K562 (cell line): ENCODE measurements at regions not wholly inside any gene's neighbourhood (a gene's known extent, or its start where the extent isn't known, plus 50 kb on each side); places are given as distances from the start of the nearest gene placed in this dataset.
A peak's percentile ranks its signal among the peaks of the same experiment; 100 is the strongest.

Experiments
- ATAC-seq: fragments of 200-7000 bp; cut with Tn5 transposase; 3 replicates; pipeline ENCODE4 v1.9.1; 2020; ENCODE audit warnings: moderate library complexity
- BruUV-seq: library from RNA; stranded (reverse); fragments of 400-500 nt; replicated peaks from 2 replicates; lab custom pipeline; 2021; lab: Mats Ljungman, UMichigan
- CTCF ChIA-PET: fragments of 300-600 bp; formaldehyde crosslinking; extraction: SDS; loops from one replicate; lab custom pipeline; 2021; ENCODE audit warnings: low intra/inter-chr PET ratio; lab: Yijun Ruan, JAX
- POLR2A ChIA-PET: fragments of 300-600, 350-650 bp; sonication (Branson Sonifier 250); formaldehyde crosslinking; extraction: SDS; loops from one replicate; lab custom pipeline; 2021; ENCODE audit warnings: antibody characterized with exemption, inconsistent platforms; lab: Yijun Ruan, JAX
- DNase-seq, 4 experiments: peaks; one replicate each; pipeline versions ENCODE4 v3.0.0 to v3.0.0-alpha.2; 2011 to 2018; ENCODE audit warnings: low spot score in 3 of 4, mixed read lengths in 3 of 4; ENCODE audit errors: extremely low read depth in 1 of 4
- FAIRE-seq: peaks from 2 replicates; lab custom pipeline; 2011; peaks lifted over from hg19 to GRCh38; lab: Jason Lieb, UNC
- H2AFZ ChIP-seq: 2 replicates; pipeline ENCODE4 v1.6.0; 2011; ENCODE audit warnings: low read depth, low read length, control low read depth, inconsistent platforms
- H3K27ac ChIP-seq: fragments of 200-600 bp; 3 replicates; pipeline ENCODE4 v1.8.0; 2011; ENCODE audit warnings: low read depth, mild to moderate bottlenecking, control low read depth, inconsistent platforms, low read length, moderate library complexity, mixed read lengths; ENCODE audit errors: extremely low read depth
- H3K27me3 ChIP-seq, 2 experiments: fragments of 300-600 bp in 1 of 2; 2 replicates in 1 of 2; 3 replicates in 1 of 2; pipeline versions ENCODE4 v1.6.0 to v1.8.0; 2011; ENCODE audit warnings: inconsistent platforms in 2 of 2, low read length in 2 of 2, mild to moderate bottlenecking in 1 of 2, mixed read lengths in 1 of 2, moderate library complexity in 1 of 2; ENCODE audit not compliant: control insufficient read depth in 2 of 2, insufficient read depth in 2 of 2
- H3K36me3 ChIP-seq: fragments of 300-600 bp; 3 replicates; pipeline ENCODE4 v1.8.0; 2011; ENCODE audit warnings: mild to moderate bottlenecking, low read length, inconsistent platforms; ENCODE audit not compliant: control insufficient read depth, insufficient read depth
- H3K4me1 ChIP-seq, 2 experiments: fragments of 200-600 bp in 1 of 2; replicated peaks in 1 of 2; 2 replicates in 1 of 2; 3 replicates in 1 of 2; pipeline versions ENCODE4 v1.5.1 to v1.8.0; 2011; ENCODE audit warnings: inconsistent platforms in 2 of 2, low read length in 2 of 2, mild to moderate bottlenecking in 1 of 2, mixed read lengths in 1 of 2, moderate library complexity in 1 of 2; ENCODE audit not compliant: control insufficient read depth in 2 of 2, insufficient read depth in 2 of 2
- H3K4me2 ChIP-seq: 2 replicates; pipeline ENCODE4 v1.6.1; 2011; ENCODE audit warnings: low read length, control low read depth, inconsistent platforms, mixed read lengths; ENCODE audit not compliant: insufficient read depth
- H3K4me3 ChIP-seq: fragments of 200-600 bp; sonication (generic), shearing (Covaris generic); 2 replicates; pipeline ENCODE4 v1.5.1; 2016; ENCODE audit warnings: control low read depth, inconsistent platforms
- H3K79me2 ChIP-seq: fragments of 200-600 bp; 3 replicates; pipeline ENCODE4 v1.8.0; 2011; ENCODE audit warnings: low read length, inconsistent platforms; ENCODE audit not compliant: control insufficient read depth, insufficient read depth
- H3K9ac ChIP-seq, 2 experiments: 2 replicates each; pipeline versions ENCODE4 v1.6.0 to v1.6.1; 2011; ENCODE audit warnings: low read depth in 2 of 2, low read length in 2 of 2, control low read depth in 1 of 2, inconsistent platforms in 1 of 2, mild to moderate bottlenecking in 1 of 2, mixed read lengths in 1 of 2; ENCODE audit not compliant: insufficient read depth in 1 of 2
- H3K9me1 ChIP-seq: one replicate; pipeline ENCODE4 v1.6.0; 2011; ENCODE audit warnings: inconsistent platforms, mild to moderate bottlenecking, low read length, moderate library complexity; ENCODE audit not compliant: control insufficient read depth, insufficient read depth
- H3K9me3 ChIP-seq: replicated peaks from 2 replicates; pipeline ENCODE4 v1.5.1; 2011; ENCODE audit warnings: low read depth, low read length, inconsistent platforms; ENCODE audit not compliant: control insufficient read depth, insufficient read depth
- H4K20me1 ChIP-seq: replicated peaks from 2 replicates; pipeline ENCODE4 v1.6.1; 2011; ENCODE audit warnings: low read length, inconsistent platforms, mixed read lengths; ENCODE audit not compliant: control insufficient read depth, insufficient read depth
- ARHGAP35 ChIP-seq: fragments of 450-650 bp; IDR thresholded peaks from 2 replicates; pipeline ENCODE4 v1.6.1; 2018; ENCODE audit not compliant: partially characterized antibody
- BRCA1 ChIP-seq, 2 experiments: fragments of 450-650 bp in 1 of 2; sonication (generic) in 1 of 2; formaldehyde crosslinking in 1 of 2; IDR thresholded peaks; 2 replicates each; pipeline versions ENCODE4 v1.5.0 to v1.6.1; 2017 to 2020; ENCODE audit warnings: mild to moderate bottlenecking in 1 of 2, missing genetic modification reagents in 1 of 2
- BRF1 ChIP-seq: IDR thresholded peaks from 3 replicates; pipeline ENCODE4 v1.6.1; 2011; ENCODE audit warnings: borderline replicate concordance, mild to moderate bottlenecking; ENCODE audit not compliant: insufficient read length; ENCODE audit errors: extremely low read depth
- ELF1 ChIP-seq: fragments of 200-800 bp; sonication (Bioruptor generic); IDR thresholded peaks from 2 replicates; pipeline ENCODE4 v1.6.1; 2016; ENCODE audit warnings: missing genetic modification characterization, missing compliant biosample characterization
- EP300 ChIP-seq: IDR thresholded peaks from 2 replicates; pipeline ENCODE4 v1.6.1; 2012; ENCODE audit warnings: low read length, improper control_type of control experiment
- HINFP ChIP-seq: fragments of 450-650 bp; conservative IDR thresholded peaks from 2 replicates; pipeline ENCODE4 v1.6.1; 2016; ENCODE audit warnings: missing genetic modification characterization, low read depth, mild to moderate bottlenecking, control low read depth, missing compliant biosample characterization
- HLTF ChIP-seq: fragments of 450-650 bp; IDR thresholded peaks from 2 replicates; pipeline ENCODE4 v1.6.1; 2016
- KLF1 ChIP-seq: fragments of 450-650 bp; IDR thresholded peaks from 2 replicates; pipeline ENCODE4 v1.6.1; 2016; ENCODE audit warnings: missing genetic modification characterization, missing compliant biosample characterization
- NCOA4 ChIP-seq: fragments of 450-650 bp; IDR thresholded peaks from 2 replicates; pipeline ENCODE4 v1.6.1; 2018; ENCODE audit warnings: mild to moderate bottlenecking; ENCODE audit not compliant: partially characterized antibody
- PRPF4 ChIP-seq: fragments of 200-400 bp; formaldehyde crosslinking; IDR thresholded peaks from one replicate; pipeline ENCODE4 v1.6.1; 2017; ENCODE audit warnings: low read length, low read depth, mild to moderate bottlenecking; ENCODE audit not compliant: insufficient read depth, poor library complexity, severe bottlenecking
- RCOR1 ChIP-seq, 2 experiments: IDR thresholded peaks; 2 replicates each; pipeline ENCODE4 v1.6.1; 2012; ENCODE audit warnings: low read depth in 2 of 2, low read length in 2 of 2, borderline replicate concordance in 1 of 2, improper control_type of control experiment in 1 of 2
- TAF9B ChIP-seq: fragments of 450-650 bp; IDR thresholded peaks from 2 replicates; pipeline ENCODE4 v1.6.1; 2018; ENCODE audit warnings: mild to moderate bottlenecking; ENCODE audit not compliant: partially characterized antibody
- YBX1 ChIP-seq: fragments of 450-650 bp; IDR thresholded peaks from 2 replicates; pipeline ENCODE4 v1.7.1; 2016; ENCODE audit warnings: mild to moderate bottlenecking
- ZNF263 ChIP-seq: sonication (generic); formaldehyde crosslinking; IDR thresholded peaks from 2 replicates; pipeline ENCODE4 v1.8.0; 2022; ENCODE audit warnings: mild to moderate bottlenecking, missing genetic modification reagents, borderline replicate concordance
- ZNF280A ChIP-seq: fragments of 450-650 bp; IDR thresholded peaks from 2 replicates; pipeline ENCODE4 v1.6.1; 2018; ENCODE audit warnings: mild to moderate bottlenecking, low read depth; ENCODE audit not compliant: partially characterized antibody
- WGBS: fragments of 100-300 bp; shearing (Covaris generic); methylation state at CpG from one replicate; pipeline ENCODE4 v1.1.6; 2016; ENCODE audit warnings: low coverage, mixed read lengths; ENCODE audit not compliant: insufficient coverage; ENCODE audit errors: missing lambda C conversion rate; 5-methylcytosine and 5-hydroxymethylcytosine counted together
- in situ Hi-C: fragments of 300-500 bp; cut with MboI; formaldehyde crosslinking; loops from 4 replicates; pipeline ENCODE4 v1.15.0; 2018; ENCODE audit warnings: inconsistent platforms, mixed read lengths
- intact Hi-C: fragments of 100-400 bp; cut with micrococcal nuclease; formaldehyde crosslinking; loops from 2 replicates; pipeline ENCODE4 v1.14.2; 2022
- TF ChIP-seq, protein P1 (sequence below): sonication (generic); formaldehyde crosslinking; IDR thresholded peaks from 2 replicates; pipeline ENCODE4 v1.8.0; 2022; ENCODE audit warnings: missing genetic modification reagents, mild to moderate bottlenecking, borderline replicate concordance
- TF ChIP-seq, protein P2 (sequence below): fragments of 450-650 bp; IDR thresholded peaks from 2 replicates; pipeline ENCODE4 v1.7.0; 2016; ENCODE audit warnings: borderline replicate concordance

DNA sequence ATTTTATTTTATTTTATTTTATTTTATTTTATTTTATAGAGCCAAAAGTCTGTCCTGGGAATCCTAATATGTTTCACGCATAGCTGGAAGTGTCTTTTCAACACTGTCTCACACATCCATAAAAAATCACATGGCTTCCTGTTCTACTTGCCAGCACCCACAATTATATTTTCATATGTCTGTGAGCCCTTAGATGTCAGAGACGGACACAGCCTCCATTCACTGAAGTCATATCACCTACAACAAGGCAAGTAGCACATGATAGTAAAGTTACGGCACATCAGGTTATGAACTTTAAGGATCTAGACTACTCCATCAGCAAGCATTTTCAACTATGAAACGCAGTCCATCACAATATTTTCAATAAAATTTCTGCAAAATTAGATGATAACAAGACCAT is 168.4 kb downstream of the ZIC4 start:
- no peak overlapping the region for H3K9ac ChIP-seq
- POLR2A ChIA-PET: no interaction called here
- CTCF ChIA-PET: no interaction called here
- H3K36me3 ChIP-seq: no peaks in the 10 kb centered on the region
- no peak overlapping the region for H2AFZ ChIP-seq
- DNase-seq (no peak), ATAC-seq (peak; percentile 42; the same call in 1 of the 3 replicates), FAIRE-seq (no peak)
- BruUV-seq: no TSS peak
- WGBS: 4% methylated on average over 4 of the region's 4 CpGs
- intact Hi-C loops (no loop called here), in situ Hi-C loops (no loop called here)
- no peaks in the 10 kb centered on the region for H3K4me1 ChIP-seq
- no peak overlapping the region for H3K27ac ChIP-seq
- H3K79me2 ChIP-seq: no peaks in the 10 kb centered on the region; the same call in 2 of the 3 replicates
- no peaks in the 10 kb centered on the region for H3K9me1 ChIP-seq
- H3K4me3 ChIP-seq: no peak overlapping the region
- H3K27me3 ChIP-seq: no peaks in the 10 kb centered on the region
- no peaks in the 10 kb centered on the region for H4K20me1 ChIP-seq
- no peak overlapping the region for H3K4me2 ChIP-seq
- no peaks in the 10 kb centered on the region; the same call in 1 of the 2 replicates for H3K9me3 ChIP-seq
- TF ChIP-seq ZNF280A (no peak), ELF1 (tag) (no peak), TAF9B (no peak), HLTF (no peak), BRCA1 (IDR thresholded peaks at IDR 0.05) (no peak), BRCA1 (CRISPR knock-in tag; IDR thresholded peaks at IDR 0.05) (no peak), NCOA4 (no peak), ZNF263 (CRISPR knock-in tag) (no peak), KLF1 (tag) (no peak), PRPF4 (no peak), BRF1 (no peak), HINFP (tag) (no peak), YBX1 (no peak), EP300 (no peak), ARHGAP35 (no peak), RCOR1 (IDR thresholded peaks at IDR 0.05; ENCODE audit: borderline replicate concordance in 1 of 2, low read depth in 2 of 2, low read length in 2 of 2) (no peak)
- TF ChIP-seq, protein P1, sequence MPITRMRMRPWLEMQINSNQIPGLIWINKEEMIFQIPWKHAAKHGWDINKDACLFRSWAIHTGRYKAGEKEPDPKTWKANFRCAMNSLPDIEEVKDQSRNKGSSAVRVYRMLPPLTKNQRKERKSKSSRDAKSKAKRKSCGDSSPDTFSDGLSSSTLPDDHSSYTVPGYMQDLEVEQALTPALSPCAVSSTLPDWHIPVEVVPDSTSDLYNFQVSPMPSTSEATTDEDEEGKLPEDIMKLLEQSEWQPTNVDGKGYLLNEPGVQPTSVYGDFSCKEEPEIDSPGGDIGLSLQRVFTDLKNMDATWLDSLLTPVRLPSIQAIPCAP (CRISPR knock-in tag): no peak
- TF ChIP-seq, protein P2, sequence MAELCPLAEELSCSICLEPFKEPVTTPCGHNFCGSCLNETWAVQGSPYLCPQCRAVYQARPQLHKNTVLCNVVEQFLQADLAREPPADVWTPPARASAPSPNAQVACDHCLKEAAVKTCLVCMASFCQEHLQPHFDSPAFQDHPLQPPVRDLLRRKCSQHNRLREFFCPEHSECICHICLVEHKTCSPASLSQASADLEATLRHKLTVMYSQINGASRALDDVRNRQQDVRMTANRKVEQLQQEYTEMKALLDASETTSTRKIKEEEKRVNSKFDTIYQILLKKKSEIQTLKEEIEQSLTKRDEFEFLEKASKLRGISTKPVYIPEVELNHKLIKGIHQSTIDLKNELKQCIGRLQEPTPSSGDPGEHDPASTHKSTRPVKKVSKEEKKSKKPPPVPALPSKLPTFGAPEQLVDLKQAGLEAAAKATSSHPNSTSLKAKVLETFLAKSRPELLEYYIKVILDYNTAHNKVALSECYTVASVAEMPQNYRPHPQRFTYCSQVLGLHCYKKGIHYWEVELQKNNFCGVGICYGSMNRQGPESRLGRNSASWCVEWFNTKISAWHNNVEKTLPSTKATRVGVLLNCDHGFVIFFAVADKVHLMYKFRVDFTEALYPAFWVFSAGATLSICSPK: no peak
